CD14-positive monocyte (primary cell): ENCODE measurements at regions not wholly inside any gene's neighbourhood (a gene's known extent, or its start where the extent isn't known, plus 50 kb on each side); places are given as distances from the start of the nearest gene placed in this dataset.

Experiments
- DNase-seq, 3 donors: peaks; one replicate each; pipeline ENCODE4 v3.0.0-alpha.2; 2011 to 2022
- H2AFZ ChIP-seq: 2 replicates; pipeline ENCODE4 v1.6.0; 2012; ENCODE audit warnings: mild to moderate bottlenecking, low read depth, low read length, inconsistent platforms; ENCODE audit not compliant: insufficient read depth, poor library complexity, severe bottlenecking
- H3K27ac ChIP-seq, 2 donors: 1 replicate in 1 of 2; 2 replicates in 1 of 2; pipeline ENCODE4 v1.5.1; 2012 to 2013; ENCODE audit warnings: low read length in 2 of 2, control low read depth in 1 of 2, inconsistent platforms in 1 of 2, low read depth in 1 of 2, mild to moderate bottlenecking in 1 of 2
- H3K27me3 ChIP-seq, 2 donors: one replicate each; pipeline versions ENCODE4 v1.6.0 to v1.6.1; 2011 to 2013; ENCODE audit warnings: low read length in 2 of 2; ENCODE audit not compliant: control insufficient read depth in 2 of 2, insufficient read depth in 2 of 2
- H3K36me3 ChIP-seq, 2 donors: replicated peaks in 1 of 2; 1 replicate in 1 of 2; 2 replicates in 1 of 2; pipeline versions ENCODE4 v1.5.1 to v1.6.1; 2012 to 2013; ENCODE audit warnings: low read length in 2 of 2, control low read depth in 1 of 2, inconsistent platforms in 1 of 2, mild to moderate bottlenecking in 1 of 2; ENCODE audit not compliant: insufficient read depth in 2 of 2, control insufficient read depth in 1 of 2
- H3K4me1 ChIP-seq, 2 donors: 1 replicate in 1 of 2; 2 replicates in 1 of 2; pipeline versions ENCODE4 v1.5.1 to v1.6.1; 2012 to 2013; ENCODE audit warnings: low read length in 2 of 2, control low read depth in 1 of 2, inconsistent platforms in 1 of 2, mild to moderate bottlenecking in 1 of 2, moderate library complexity in 1 of 2; ENCODE audit not compliant: insufficient read depth in 2 of 2, control insufficient read depth in 1 of 2
- H3K4me2 ChIP-seq: replicated peaks from 2 replicates; pipeline ENCODE3; 2012; ENCODE audit warnings: low read length, moderate library complexity, mild to moderate bottlenecking; ENCODE audit not compliant: poor library complexity, severe bottlenecking; ENCODE audit errors: extremely low read depth
- H3K4me3 ChIP-seq, 3 experiments: fragments of 200-600 bp in 1 of 3; sonication (generic) in 1 of 3; replicated peaks in 1 of 3; 1 replicate in 2 of 3; 2 replicates in 1 of 3; pipeline ENCODE4 v1.5.1; 2011 to 2013; ENCODE audit warnings: low read length in 3 of 3, mild to moderate bottlenecking in 3 of 3, control low read depth in 2 of 3, low read depth in 2 of 3, inconsistent platforms in 1 of 3, moderate library complexity in 1 of 3
- H3K79me2 ChIP-seq: 2 replicates; pipeline ENCODE4 v1.6.0; 2012; ENCODE audit warnings: mild to moderate bottlenecking, control low read depth, inconsistent platforms, low read length, moderate library complexity; ENCODE audit not compliant: insufficient read depth
- H3K9ac ChIP-seq: 2 replicates; pipeline ENCODE4 v1.6.0; 2017; ENCODE audit warnings: low read length, mild to moderate bottlenecking; ENCODE audit not compliant: insufficient read depth, poor library complexity, severe bottlenecking
- H3K9me3 ChIP-seq, 2 donors: replicated peaks in 1 of 2; 1 replicate in 1 of 2; 2 replicates in 1 of 2; pipeline versions ENCODE4 v1.5.1 to v1.6.1; 2012 to 2013; ENCODE audit warnings: low read length in 2 of 2, control low read depth in 1 of 2; ENCODE audit not compliant: control insufficient read depth in 1 of 2, insufficient read depth in 1 of 2
- H4K20me1 ChIP-seq: 2 replicates; pipeline ENCODE4 v1.6.0; 2012; ENCODE audit warnings: mild to moderate bottlenecking, low read length, control low read depth, moderate library complexity; ENCODE audit not compliant: insufficient read depth
- H3K27ac Mint-ChIP-seq, 7 donors: one replicate each; pipeline ENCODE4 v1.8.0; 2020; ENCODE audit warnings: mild to moderate bottlenecking in 7 of 7, mixed read lengths in 7 of 7, moderate library complexity in 6 of 7, inconsistent platforms in 2 of 7
- H3K27me3 Mint-ChIP-seq, 3 donors: one replicate each; pipeline ENCODE4 v1.8.0; 2021 to 2022; ENCODE audit warnings: low read depth in 3 of 3, mild to moderate bottlenecking in 3 of 3, mixed read lengths in 3 of 3, moderate library complexity in 3 of 3, inconsistent platforms in 1 of 3
- H3K36me3 Mint-ChIP-seq, 2 donors: one replicate each; pipeline ENCODE4 v1.8.0; 2020; ENCODE audit warnings: mixed read lengths in 2 of 2, inconsistent platforms in 1 of 2, mild to moderate bottlenecking in 1 of 2
- H3K4me1 Mint-ChIP-seq: one replicate; pipeline ENCODE4 v1.8.0; 2020; ENCODE audit warnings: mild to moderate bottlenecking, mixed read lengths
- H3K4me3 Mint-ChIP-seq, 2 donors: one replicate each; pipeline ENCODE4 v1.8.0; 2020; ENCODE audit warnings: mild to moderate bottlenecking in 2 of 2, mixed read lengths in 2 of 2, moderate library complexity in 1 of 2
- H3K9me3 Mint-ChIP-seq, 7 donors: one replicate each; pipeline ENCODE4 v1.8.0; 2020 to 2022; ENCODE audit warnings: mixed read lengths in 7 of 7, mild to moderate bottlenecking in 6 of 7, moderate library complexity in 6 of 7, inconsistent platforms in 2 of 7
- CTCF ChIP-seq: fragments of 200-600 bp; IDR thresholded peaks from one replicate; pipeline ENCODE4 v1.8.0; 2022; ENCODE audit warnings: antibody characterized with exemption, mild to moderate bottlenecking
- WGBS: methylation state at CpG from one replicate; pipeline ENCODE4 v1.1.5; 2013; ENCODE audit warnings: missing lambda C conversion rate; ENCODE audit not compliant: insufficient coverage; 5-methylcytosine and 5-hydroxymethylcytosine counted together
- intact Hi-C, 2 donors: fragments of 100-400 bp; cut with micrococcal nuclease; formaldehyde crosslinking; loops; one replicate each; pipeline versions ENCODE4 v1.15.0 to v1.15.1; 2023

GRCh38 chr11:82494988-82495432, 238.7 kb downstream of the FAM181B start:
- no peak overlapping the region for H3K4me3 Mint-ChIP-seq
- H3K9me3 Mint-ChIP-seq: peaks cover 0 to 4% (median 0%) of the 10 kb centered on the region in 7 donors
- no peaks in the 10 kb centered on the region for H3K4me1 Mint-ChIP-seq
- Histone ChIP-seq H2AFZ (no peak overlapping the region), H3K4me1 (no peaks in the 10 kb centered on the region), H4K20me1 (no peaks in the 10 kb centered on the region), H3K9ac (no peak overlapping the region), H3K4me2 (no peak overlapping the region), H3K79me2 (no peaks in the 10 kb centered on the region), H3K27ac (no peak overlapping the region), H3K36me3 (no peaks in the 10 kb centered on the region), H3K4me3 (no peak overlapping the region), H3K27me3 (no peaks in the 10 kb centered on the region), H3K9me3 (no peaks in the 10 kb centered on the region)
- intact Hi-C loops: loop anchor here in 1 of 2 donors (5.0 kb wide), 1 partner anchor 202 kb away; no protein-coding TSS in a partner anchor
- peak in 2 of 3 donors; percentile 20 to 35 for DNase-seq
- TF ChIP-seq CTCF: peak; percentile 61
- H3K27ac Mint-ChIP-seq: peak overlapping the region in 1 of 7 donors; percentile 23
- H3K36me3 Mint-ChIP-seq: no peaks in the 10 kb centered on the region
- peaks cover 0 to 5% (median 3%) of the 10 kb centered on the region in 3 donors for H3K27me3 Mint-ChIP-seq
- 55% methylated on average over 3 of the region's 3 CpGs for WGBS

- Histone ChIP-seq H3K4me2 (no peak overlapping the region), H3K9ac (no peak overlapping the region), H3K4me1 (no peaks in the 10 kb centered on the region), H3K9me3 (no peaks in the 10 kb centered on the region), H4K20me1 (no peaks in the 10 kb centered on the region), H3K79me2 (no peaks in the 10 kb centered on the region), H3K27me3 (no peaks in the 10 kb centered on the region), H3K4me3 (no peak overlapping the region), H3K27ac (no peak overlapping the region), H2AFZ (no peak overlapping the region), H3K36me3 (no peaks in the 10 kb centered on the region)
- Mint-ChIP-seq H3K27me3 (no peaks in the 10 kb centered on the region), H3K4me1 (no peaks in the 10 kb centered on the region), H3K27ac (no peak overlapping the region), H3K4me3 (no peak overlapping the region), H3K9me3 (peaks cover 0 to 2% (median 0%) of the 10 kb centered on the region in 7 donors), H3K36me3 (no peaks in the 10 kb centered on the region)
- no peak for TF ChIP-seq CTCF
- DNase-seq: no peak
- no CpG with 5 or more reads among the region's 3 CpGs for WGBS
- intact Hi-C loops: no loop called here
These were observed 258.8 kb downstream of the FAM181B start for GRCh38 chr11:82474876-82475275.
